Subcutaneous abdominal adipose tissue (tissue), 5 donors: ENCODE measurements at regions not wholly inside any gene's neighbourhood (a gene's known extent, or its start where the extent isn't known, plus 50 kb on each side); places are given as distances from the start of the nearest gene placed in this dataset.

Source experiments
- H3K27ac ChIP-seq: one replicate; pipeline ENCODE4 v1.7.0; 2013; ENCODE audit warnings: low read depth, mild to moderate bottlenecking, inconsistent platforms, low read length, moderate library complexity
- H3K27me3 ChIP-seq, 5 donors: one replicate each; pipeline ENCODE4 v1.7.0; 2013; ENCODE audit warnings: low read length in 5 of 5, inconsistent platforms in 1 of 5; ENCODE audit not compliant: control insufficient read depth in 5 of 5, insufficient read depth in 4 of 5
- H3K36me3 ChIP-seq, 5 donors: one replicate each; pipeline ENCODE4 v1.7.0; 2013; ENCODE audit warnings: low read length in 5 of 5; ENCODE audit not compliant: control insufficient read depth in 5 of 5, insufficient read depth in 5 of 5
- H3K4me1 ChIP-seq, 5 donors: one replicate each; pipeline ENCODE4 v1.7.0; 2013; ENCODE audit warnings: low read length in 5 of 5, mild to moderate bottlenecking in 3 of 5, moderate library complexity in 1 of 5; ENCODE audit not compliant: control insufficient read depth in 5 of 5, insufficient read depth in 5 of 5
- H3K4me3 ChIP-seq, 5 donors: one replicate each; pipeline ENCODE4 v1.7.0; 2013; ENCODE audit warnings: low read length in 5 of 5, low read depth in 1 of 5
- H3K9ac ChIP-seq, 5 donors: one replicate each; pipeline ENCODE4 v1.7.0; 2013; ENCODE audit warnings: low read length in 5 of 5, mild to moderate bottlenecking in 4 of 5, moderate library complexity in 3 of 5
- H3K9me3 ChIP-seq, 5 donors: one replicate each; pipeline ENCODE4 v1.7.0; 2013; ENCODE audit warnings: low read length in 5 of 5; ENCODE audit not compliant: control insufficient read depth in 5 of 5
- donor health status: healthy.
- donor health status: healthy.
- donor health status: healthy.
- donor health status: healthy.
- donor health status: healthy.

GRCh38 chr2:8254791-8255447 is 426.9 kb upstream of the ID2 start:
- Histone ChIP-seq H3K27me3 (no peaks in the 10 kb centered on the region), H3K9ac (no peak overlapping the region), H3K4me3 (no peak overlapping the region), H3K4me1 (peaks cover 0 to 14% (median 4%) of the 10 kb centered on the region in 5 donors), H3K36me3 (no peaks in the 10 kb centered on the region), H3K9me3 (peaks cover 0 to 3% (median 0%) of the 10 kb centered on the region in 5 donors), H3K27ac (no peak overlapping the region)

GRCh38 chr2:8255448-8255800 is 426.4 kb upstream of the ID2 start:
- Histone ChIP-seq H3K27me3 (no peaks in the 10 kb centered on the region), H3K36me3 (no peaks in the 10 kb centered on the region), H3K4me1 (peaks cover 0 to 14% (median 4%) of the 10 kb centered on the region in 5 donors), H3K27ac (no peak overlapping the region), H3K9ac (no peak overlapping the region), H3K9me3 (peaks cover 0 to 3% (median 0%) of the 10 kb centered on the region in 5 donors), H3K4me3 (no peak overlapping the region)

GRCh38 chr2:8256905-8257304 is 425.0 kb upstream of the ID2 start:
- Histone ChIP-seq H3K4me1 (peaks cover 0 to 14% (median 4%) of the 10 kb centered on the region in 5 donors), H3K9ac (no peak overlapping the region), H3K27ac (no peak overlapping the region), H3K9me3 (no peaks in the 10 kb centered on the region), H3K4me3 (no peak overlapping the region), H3K36me3 (no peaks in the 10 kb centered on the region), H3K27me3 (no peaks in the 10 kb centered on the region)

GRCh38 chr2:8257502-8257901 is 424.4 kb upstream of the ID2 start:
- H3K36me3 ChIP-seq: no peaks in the 10 kb centered on the region
- no peak overlapping the region for H3K4me3 ChIP-seq
- no peak overlapping the region for H3K27ac ChIP-seq
- no peak overlapping the region for H3K9ac ChIP-seq
- peaks cover 0 to 14% (median 4%) of the 10 kb centered on the region in 5 donors for H3K4me1 ChIP-seq
- H3K27me3 ChIP-seq: no peaks in the 10 kb centered on the region
- no peaks in the 10 kb centered on the region for H3K9me3 ChIP-seq

- peaks cover 0 to 14% (median 4%) of the 10 kb centered on the region in 5 donors for H3K4me1 ChIP-seq
- no peak overlapping the region for H3K4me3 ChIP-seq
- H3K36me3 ChIP-seq: no peaks in the 10 kb centered on the region
- H3K9ac ChIP-seq: no peak overlapping the region
- H3K9me3 ChIP-seq: no peaks in the 10 kb centered on the region
- H3K27me3 ChIP-seq: no peaks in the 10 kb centered on the region
- no peak overlapping the region for H3K27ac ChIP-seq
Measured at GRCh38 chr2:8258406-8258805, 423.4 kb upstream of the ID2 start.

GRCh38 chr2:8259106-8259840 is 422.6 kb upstream of the ID2 start:
- Histone ChIP-seq H3K9me3 (no peaks in the 10 kb centered on the region), H3K27me3 (no peaks in the 10 kb centered on the region), H3K4me3 (no peak overlapping the region), H3K4me1 (peaks cover 0 to 14% (median 4%) of the 10 kb centered on the region in 5 donors), H3K27ac (no peak overlapping the region), H3K9ac (no peak overlapping the region), H3K36me3 (no peaks in the 10 kb centered on the region)

- Histone ChIP-seq H3K36me3 (no peaks in the 10 kb centered on the region), H3K9me3 (no peaks in the 10 kb centered on the region), H3K4me1 (peaks cover 0 to 14% (median 4%) of the 10 kb centered on the region in 5 donors), H3K4me3 (no peak overlapping the region), H3K27ac (no peak overlapping the region), H3K9ac (no peak overlapping the region), H3K27me3 (no peaks in the 10 kb centered on the region)
Measured at GRCh38 chr2:8259841-8260178, 422.0 kb upstream of the ID2 start.

- no peaks in the 10 kb centered on the region for H3K9me3 ChIP-seq
- H3K9ac ChIP-seq: no peak overlapping the region
- H3K27ac ChIP-seq: no peak overlapping the region
- H3K36me3 ChIP-seq: no peaks in the 10 kb centered on the region
- H3K4me3 ChIP-seq: no peak overlapping the region
- peaks cover 0 to 14% (median 4%) of the 10 kb centered on the region in 5 donors for H3K4me1 ChIP-seq
- no peaks in the 10 kb centered on the region for H3K27me3 ChIP-seq
Measured at GRCh38 chr2:8260213-8260612, 421.6 kb upstream of the ID2 start.

GRCh38 chr2:8263901-8264300 is 418.0 kb upstream of the ID2 start:
- no peaks in the 10 kb centered on the region for H3K36me3 ChIP-seq
- H3K4me1 ChIP-seq: peaks cover 0 to 13% (median 0%) of the 10 kb centered on the region in 5 donors
- H3K27ac ChIP-seq: no peak overlapping the region
- H3K4me3 ChIP-seq: no peak overlapping the region
- no peak overlapping the region for H3K9ac ChIP-seq
- no peaks in the 10 kb centered on the region for H3K9me3 ChIP-seq
- no peaks in the 10 kb centered on the region for H3K27me3 ChIP-seq

- Histone ChIP-seq H3K27ac (no peak overlapping the region), H3K36me3 (no peaks in the 10 kb centered on the region), H3K4me1 (peaks cover 0 to 4% (median 0%) of the 10 kb centered on the region in 5 donors)
Measured at GRCh38 chr2:8264981-8265380, 416.9 kb upstream of the ID2 start.

More at GRCh38 chr2:8264981-8265380, 416.9 kb upstream of the ID2 start:
- Histone ChIP-seq H3K9ac (no peak overlapping the region), H3K9me3 (no peaks in the 10 kb centered on the region), H3K4me3 (no peak overlapping the region), H3K27me3 (no peaks in the 10 kb centered on the region)
